Right renal pelvis (tissue), 4 donors: ENCODE measurements at regions not wholly inside any gene's neighbourhood (a gene's known extent, or its start where the extent isn't known, plus 50 kb on each side); places are given as distances from the start of the nearest gene placed in this dataset.
"Not testable (repeated sequence)": the region's sequence is repeated elsewhere in the genome, so short reads cannot be mapped to it uniquely, and the experiment has no call there.

Experiments
- DNase-seq, 4 donors: peaks; one replicate each; pipeline ENCODE4 v3.0.0-alpha.2; 2013; ENCODE audit warnings: low read depth in 4 of 4, low spot score in 3 of 4, missing footprints in 1 of 4

DNA sequence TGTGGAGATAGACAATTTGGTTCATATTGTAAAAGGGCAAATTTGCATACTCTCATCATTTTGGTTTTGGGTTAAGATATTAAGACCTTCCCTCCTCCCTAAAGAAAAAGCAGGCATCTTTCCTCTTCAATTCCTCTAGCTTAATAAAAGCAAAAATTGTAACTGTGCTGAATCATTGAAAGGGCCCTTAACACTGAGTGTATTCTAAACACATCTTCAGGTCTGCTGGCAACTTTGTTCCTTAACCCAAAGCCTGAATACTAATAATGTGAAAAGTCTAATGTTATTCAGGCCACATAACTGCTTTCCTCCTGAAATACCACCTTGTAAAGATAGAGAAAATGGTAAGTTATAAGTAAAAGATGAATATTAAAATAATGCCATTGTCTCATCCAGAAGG is 1200.5 kb upstream of the FAM98A start:
- no peak for DNase-seq

DNA sequence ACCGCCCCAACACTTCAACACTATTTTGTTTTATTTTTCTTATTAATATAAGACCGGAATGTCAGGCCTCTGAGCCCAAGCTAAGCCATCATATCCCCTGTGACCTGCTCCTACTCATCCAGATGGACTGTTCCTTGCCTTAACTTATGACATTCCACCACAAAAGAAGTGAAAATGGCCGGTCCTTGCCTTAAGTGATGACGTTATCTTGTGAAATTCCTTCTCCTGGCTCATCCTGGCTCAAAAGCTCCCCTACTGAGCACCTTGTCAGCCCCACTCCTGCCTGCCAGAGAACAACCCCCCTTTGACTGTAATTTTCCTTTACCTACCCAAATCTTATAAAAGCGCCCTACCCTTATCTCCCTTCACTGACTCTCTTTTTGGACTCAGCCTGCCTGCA is 1196.5 kb upstream of the FAM98A start:
- not testable (repeated sequence) for DNase-seq

DNA sequence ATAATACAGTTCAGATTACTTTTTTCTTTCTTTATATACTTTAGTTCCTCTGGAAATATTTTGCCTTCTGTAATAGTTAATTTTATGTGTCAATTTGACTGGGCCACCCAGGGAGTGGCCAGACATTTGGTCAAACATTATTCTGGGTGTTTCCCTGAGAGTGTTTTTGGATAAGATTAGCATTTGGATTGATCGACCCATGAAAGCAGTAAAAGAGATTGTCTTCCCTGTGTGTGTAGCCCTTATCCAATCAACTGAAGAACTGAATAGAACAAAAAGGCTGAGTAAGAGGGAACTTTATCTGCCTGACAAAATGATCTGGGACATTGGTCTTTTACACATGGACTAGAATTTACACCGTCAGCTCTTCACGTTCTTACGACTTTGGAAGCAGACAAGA is 1190.1 kb upstream of the FAM98A start:
- no peak for DNase-seq

DNA sequence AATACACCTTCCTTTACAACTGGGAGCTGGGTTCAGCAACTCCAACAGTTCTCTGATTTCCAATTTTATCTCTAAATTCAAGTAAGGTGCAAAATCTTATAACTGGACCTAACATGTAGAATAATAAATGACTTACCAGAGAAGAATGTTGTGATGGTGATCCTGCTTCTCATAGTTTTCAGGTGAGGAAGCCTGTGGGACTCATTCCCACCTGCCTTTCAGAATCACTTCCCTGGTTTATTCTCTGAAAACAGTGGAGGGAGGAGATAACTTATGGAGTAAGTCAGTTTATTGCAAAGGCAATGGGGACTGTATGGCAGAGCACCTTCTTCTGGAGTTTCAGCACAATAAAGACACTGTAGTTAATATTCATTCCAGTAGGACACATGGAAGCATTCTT is 1188.2 kb upstream of the FAM98A start:
- DNase-seq: no peak

DNA sequence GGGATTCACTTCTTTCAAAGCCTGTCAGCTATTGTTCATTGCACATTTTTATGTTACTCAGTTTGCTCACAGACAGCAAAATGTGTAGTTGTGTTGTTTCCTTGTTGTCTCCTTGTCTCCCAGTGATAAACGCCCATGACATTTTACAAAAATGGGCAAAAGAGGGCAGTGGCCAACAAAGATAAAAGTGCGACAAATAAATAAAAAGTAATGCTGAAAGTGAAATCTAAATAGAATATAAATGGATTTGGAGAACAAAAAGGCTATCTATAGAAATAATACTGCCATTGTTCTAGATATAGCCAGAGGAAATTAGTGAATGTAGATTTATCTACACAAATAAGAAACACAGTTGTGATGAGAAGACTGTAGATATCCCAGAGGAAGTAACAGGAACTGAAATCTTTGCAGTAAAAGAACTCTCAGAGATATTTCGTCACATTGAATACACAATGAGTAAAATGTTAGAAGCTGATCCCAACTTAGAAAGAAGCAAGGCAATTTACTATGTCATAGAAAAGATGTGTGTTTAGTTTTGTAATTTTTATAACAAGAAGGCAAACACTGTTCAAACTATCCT is 1186.2 kb upstream of the FAM98A start:
- DNase-seq: no peak

DNA sequence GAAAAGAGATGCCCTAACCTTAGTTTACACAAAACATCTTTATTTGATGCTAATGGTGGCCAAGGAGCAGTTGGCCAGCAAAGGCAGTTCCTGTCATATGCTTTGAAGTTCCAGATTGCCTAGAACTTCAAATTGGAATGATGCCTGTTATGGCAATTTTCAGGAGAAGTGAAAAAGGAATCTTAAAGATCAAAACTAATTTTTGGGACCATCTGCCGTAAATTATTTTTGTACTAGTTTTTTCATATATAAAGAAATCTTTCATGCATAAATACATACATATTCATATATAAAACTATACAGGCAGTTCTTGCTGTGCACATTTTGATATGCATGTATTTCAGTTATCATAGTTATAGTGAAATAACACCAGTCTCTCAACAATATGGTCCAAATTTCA is 1185.6 kb upstream of the FAM98A start:
- no peak for DNase-seq

DNA sequence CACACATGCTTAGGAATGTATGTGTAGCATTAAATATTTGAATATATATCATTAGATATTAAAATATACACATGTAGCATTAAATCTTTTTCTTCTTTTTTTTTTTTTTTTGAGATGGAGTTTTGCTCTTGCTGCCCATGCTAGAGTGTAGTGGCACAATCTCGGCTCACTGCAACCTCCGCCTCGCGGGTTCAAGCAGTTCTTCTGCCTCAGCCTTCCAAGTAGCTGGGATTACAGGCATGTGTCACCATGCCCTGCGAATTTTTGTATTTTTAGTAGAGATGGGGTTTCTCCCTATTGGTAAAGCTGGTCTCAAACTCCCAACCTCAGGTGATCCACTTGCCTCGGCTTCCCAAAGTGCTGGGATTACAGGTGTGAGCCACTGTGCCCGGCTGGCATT is 1151.6 kb upstream of the FAM98A start:
- DNase-seq: not testable (repeated sequence)

DNA sequence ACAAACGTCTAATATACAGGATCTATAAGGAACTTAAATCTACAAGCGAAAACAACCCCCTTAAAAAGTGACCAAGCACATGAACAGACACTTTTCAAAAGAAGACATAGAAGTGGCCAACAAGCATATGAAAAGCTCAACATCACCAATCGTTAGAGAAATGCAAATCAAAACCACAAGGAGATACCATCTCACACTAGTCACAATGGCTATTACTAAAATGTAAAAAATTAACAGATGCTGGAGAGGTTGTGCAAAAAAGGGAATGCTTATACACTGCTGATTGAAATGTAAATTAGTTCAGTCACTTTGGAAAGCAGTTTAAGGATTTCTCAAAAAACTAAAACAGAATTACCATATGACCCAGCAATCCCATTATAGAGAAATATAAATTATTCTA is 1148.5 kb upstream of the FAM98A start:
- no peak for DNase-seq

DNA sequence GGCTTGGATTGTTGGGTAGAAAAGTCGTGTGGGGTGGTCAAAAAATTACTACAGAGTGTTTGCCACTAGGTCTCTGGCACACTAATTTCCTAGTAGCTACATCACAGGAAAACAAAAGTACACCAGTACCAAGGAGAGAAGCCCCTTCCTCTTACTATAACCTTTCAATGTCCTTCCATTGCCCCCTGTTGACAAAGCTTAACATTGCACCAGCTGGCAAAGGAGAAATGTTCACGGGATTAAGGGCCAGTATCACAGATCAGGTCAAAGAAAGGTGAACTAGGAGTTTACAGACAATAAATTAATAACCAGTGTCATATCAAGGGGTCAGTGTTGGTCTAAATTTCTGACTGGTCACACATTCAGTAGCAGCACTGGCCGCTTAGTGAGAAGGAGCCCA is 1139.6 kb upstream of the FAM98A start:
- DNase-seq: no peak

DNA sequence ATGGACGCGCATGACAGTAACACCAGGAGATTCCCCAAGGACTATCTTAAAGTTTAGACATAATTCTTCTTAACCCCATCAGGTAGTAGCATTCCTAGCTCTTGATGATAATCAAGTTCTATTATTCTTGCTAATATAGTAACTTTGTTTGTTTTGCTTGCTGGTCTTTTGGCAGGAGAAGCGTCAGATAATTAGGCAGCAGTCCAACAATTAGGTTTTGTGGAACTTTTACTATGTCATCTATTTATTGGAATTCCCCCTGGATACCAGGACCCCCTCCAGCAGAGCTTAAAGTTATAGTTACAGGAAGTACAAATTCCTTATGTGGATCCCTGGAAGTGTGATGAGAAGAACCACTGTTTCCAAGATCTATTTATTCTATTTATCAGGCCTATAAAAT is 1138.0 kb upstream of the FAM98A start:
- DNase-seq: no peak

DNA sequence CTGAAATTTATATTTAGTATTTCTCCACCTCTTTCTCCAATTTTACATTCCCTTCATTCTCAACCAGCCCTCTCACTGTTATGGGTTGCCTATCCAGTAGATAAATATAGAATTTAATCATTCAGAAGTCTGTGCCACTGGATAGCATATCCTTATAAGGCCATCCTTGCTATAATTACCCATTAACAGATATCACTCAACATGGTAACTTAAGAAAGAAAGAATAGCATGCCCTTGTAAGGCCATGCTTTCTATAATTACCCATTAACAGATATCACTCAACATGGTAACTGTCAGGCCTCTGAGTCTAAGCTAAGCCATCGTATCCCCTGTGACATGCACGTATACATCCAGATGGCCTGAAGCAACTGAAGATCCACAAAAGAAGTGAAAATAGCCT is 1137.4 kb upstream of the FAM98A start:
- DNase-seq: no peak

DNA sequence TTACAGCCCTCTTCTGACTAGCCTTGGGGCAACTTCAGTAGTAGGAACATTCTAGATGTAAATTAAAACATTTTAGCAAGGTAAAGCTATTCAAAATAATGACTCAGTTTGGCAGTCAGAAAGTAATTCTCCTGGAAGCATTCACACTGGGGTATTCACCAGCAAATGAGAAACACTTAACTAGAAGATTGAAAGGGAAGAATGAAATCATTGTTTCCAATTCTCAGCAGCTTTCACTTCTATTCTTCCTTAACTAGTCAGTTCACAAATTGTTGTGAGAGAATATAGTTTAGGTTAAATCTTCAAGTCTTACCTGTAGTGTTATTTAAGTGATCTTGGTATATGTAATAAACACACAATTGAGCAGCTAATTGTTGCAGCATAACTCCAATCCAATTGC is 1135.6 kb upstream of the FAM98A start:
- no peak for DNase-seq

DNA sequence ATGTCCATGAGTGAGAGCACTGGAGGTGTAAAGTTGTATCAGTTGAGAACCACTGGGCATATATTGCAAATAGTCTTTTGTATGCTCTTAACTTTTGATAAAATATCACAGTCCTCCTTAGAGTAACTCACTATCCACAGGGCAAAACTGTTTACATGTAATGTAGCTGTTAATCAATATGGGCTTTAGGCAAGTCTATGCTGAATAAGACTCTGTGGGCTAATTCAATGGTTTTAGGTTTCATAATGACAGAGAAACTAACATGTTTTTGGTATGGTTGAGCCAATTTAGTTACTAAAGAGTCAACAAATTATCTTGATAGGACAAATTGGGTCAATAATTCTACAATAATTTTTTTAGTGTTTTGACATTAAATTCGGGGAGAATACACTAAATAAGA is 1134.9 kb upstream of the FAM98A start:
- DNase-seq: no peak

DNA sequence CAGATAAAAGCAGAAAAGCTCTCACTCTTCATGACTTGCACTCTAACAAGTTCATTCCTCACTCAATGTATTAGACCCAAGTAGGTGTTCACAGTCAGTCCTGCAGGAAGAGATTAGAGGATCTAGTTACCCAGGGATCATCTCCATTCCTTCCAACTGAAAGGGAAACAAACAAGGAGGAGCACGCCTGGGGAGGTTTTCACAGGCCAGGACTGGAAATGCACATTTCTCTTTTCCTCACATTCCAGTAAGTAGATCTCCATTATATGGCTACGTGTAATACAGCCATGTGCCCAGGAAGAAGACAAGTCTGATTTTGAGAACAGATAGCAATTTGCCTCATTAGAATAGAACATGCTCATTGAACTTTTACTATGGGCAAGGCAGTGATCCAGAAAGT is 1132.2 kb upstream of the FAM98A start:
- no peak for DNase-seq

DNA sequence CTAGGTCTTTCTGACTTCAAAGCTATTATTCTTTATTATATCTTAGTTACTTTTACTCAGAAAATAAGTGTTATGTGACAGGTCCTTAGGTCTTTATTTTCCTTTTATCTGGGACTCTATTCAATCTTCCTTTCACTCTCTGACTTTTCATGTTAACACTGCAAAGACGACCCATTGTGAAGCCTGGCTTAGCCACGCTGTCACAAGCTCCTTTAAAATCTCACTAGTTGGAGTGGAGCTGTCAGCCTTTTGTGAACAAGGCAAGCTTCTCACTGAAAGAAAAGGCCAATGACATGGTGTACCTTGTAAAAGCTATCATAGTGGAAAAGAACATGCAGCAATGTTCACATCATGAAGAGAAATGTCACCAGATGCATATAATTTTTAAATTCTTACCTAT is 1130.7 kb upstream of the FAM98A start:
- no peak for DNase-seq

DNA sequence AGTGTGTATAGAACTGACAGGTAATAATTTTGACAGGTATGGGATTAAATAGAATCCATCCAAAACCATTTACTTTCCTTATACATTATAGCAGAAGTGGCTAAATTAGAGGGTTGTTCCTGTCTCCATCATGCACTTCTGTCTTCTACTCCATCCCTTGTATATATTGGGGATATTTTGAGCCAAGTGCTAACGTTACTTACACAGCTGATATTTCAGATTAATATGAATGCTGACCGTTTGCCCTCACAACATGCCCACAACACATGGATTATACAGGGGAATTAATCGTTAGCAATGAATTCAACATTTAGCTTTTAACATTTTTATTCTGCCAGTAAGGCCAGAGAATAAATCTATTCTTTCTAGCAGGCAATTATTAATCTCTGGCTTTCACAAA is 1125.0 kb upstream of the FAM98A start:
- DNase-seq: no peak

DNA sequence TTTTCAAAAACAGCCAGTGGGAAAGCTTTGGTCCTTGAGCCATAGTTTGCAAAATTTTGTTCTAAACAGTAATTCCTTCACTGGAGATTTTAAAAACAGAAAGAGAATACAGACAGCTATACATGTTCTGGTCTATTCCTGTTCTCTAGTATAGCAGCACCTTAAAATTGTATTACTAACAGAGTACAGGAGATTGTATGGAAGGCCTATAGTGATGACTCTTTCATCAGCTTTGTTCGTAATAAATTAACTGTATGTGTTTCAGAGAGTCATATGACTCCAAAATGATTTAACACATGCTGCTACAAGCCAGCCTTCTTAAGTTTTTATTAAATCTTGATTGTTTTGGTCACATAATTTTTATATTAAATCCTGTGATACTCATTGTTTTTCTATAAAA is 1124.6 kb upstream of the FAM98A start:
- DNase-seq: no peak

DNA sequence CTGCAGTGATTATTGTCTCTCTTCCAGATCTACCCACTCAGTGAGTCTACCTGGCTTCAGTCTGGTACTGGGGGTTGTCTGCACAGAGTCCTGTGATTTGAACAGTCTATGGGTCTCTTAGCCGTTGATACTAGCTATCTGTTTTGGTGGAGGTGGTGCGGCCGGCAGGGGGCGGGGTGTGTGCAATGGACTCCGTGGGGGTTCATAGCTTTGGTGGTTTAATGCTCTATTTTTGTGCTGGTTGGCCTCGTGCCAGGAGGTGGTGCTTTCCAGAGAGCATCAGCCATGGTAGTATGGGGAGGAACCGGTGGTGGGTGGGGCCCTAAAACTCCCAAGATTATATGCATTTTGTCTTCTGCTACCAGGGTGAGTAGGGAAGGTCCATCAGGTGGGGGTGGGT is 1120.1 kb upstream of the FAM98A start:
- DNase-seq: no peak

DNA sequence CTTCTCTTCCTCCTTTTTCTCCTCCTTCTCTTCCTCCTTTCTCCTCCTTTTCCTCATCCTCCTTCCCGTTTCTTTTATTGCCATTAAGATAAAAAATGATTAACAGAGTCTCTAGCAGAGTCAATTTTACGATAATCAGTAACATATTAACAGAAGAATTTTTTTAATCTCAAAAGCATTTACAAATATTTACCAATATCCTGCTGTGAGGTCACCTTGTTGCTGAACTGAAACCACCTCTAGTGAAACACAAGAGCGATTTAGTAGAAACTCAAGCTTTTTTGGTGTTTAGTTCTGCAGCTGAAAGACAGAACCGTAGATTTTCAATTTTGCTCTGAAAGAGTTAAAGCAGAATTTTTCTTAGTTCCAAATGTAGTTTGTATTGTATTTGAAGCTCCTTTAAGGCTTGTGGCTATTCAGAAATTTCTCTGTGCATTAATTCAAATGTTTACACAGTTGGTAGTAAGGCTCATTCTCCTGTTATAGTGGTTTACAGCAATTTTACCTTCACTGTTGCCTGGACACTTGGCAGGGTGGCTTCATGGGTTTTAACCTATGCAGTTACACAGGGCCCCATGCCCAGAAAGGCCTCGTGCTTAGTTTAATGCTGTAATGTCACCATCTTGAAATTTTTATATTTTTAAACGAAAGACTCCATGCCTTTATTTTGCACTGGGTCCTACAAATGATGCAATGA is 1106.6 kb upstream of the FAM98A start:
- no peak for DNase-seq

DNA sequence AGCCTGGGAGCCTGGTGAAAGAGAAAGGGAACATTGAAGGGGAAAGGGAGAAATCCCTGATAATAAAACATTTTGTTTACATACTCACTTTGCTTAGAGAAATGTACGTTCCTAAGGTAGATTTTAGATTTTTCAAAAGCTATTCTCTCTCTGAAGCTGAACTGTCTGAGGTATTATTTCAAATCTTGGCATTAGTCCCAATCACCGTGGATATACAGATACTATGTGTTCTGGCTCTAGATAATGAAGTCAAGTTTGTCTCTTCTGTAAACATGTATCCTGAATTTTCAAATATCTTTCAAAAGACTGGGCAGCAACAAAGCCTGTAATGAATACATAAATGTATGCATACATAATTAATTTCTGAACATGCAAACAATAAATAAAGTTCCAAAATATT is 1104.2 kb upstream of the FAM98A start:
- no peak for DNase-seq

DNA sequence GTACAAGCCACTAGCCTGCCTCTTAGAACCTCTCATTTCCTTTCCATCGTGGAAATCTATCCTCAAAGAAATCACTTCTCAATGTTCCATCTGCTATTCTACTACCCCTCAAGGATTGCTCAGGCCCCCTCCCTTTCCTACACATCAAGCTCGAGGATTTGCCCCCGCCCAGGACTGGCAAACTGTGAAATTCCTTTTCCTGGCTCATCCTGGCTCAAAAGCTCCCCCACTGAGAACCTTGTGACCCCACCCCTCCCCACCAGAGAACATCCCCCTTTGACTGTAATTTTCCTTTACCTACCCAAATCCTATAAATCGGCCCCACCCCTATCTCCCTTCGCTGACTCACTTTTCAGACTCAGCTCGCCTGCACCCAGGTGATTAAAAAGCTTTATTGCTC is 1103.3 kb upstream of the FAM98A start:
- DNase-seq: not testable (repeated sequence)

DNA sequence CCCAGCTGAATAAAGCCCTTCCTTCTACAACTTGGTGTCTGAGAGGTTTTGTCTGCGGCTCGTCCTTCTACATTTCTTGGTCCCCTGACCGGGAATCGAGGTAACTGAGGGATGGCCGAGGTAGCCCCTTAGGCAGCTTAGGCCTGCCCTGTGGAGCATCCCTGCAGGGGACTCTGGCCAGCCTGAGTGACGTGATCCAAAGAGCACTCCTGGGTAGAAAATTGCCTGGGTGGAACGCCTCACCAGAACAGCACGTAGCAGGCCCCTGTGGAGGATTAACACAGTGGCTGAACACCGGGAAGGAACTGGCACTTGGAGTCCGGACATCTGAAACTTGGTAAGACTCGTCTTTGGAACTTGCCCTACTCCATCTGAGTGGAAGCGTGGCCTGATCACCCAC is 1078.5 kb upstream of the FAM98A start:
- not testable (repeated sequence) for DNase-seq

DNA sequence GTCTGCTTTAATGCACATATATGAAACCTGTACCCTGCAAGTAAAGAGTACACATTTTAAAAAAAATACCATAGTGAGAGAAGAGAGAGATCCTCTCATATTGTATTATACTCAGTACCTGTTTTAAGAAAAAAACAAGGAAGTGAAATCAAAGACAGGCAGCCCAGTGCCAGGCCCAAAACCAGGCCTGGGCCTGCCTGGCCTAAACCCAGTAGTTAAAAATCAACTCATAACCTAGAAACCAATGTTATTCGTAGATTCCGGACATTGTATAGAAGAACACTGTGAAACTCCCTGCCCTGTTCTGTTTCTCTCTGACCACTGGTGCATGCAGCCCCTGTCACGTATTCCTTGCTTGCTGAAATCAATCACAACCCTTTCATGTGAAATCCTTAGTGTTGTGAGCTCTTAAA is 1078.0 kb upstream of the FAM98A start:
- DNase-seq: not testable (repeated sequence)
